HEK293 (cell line): ENCODE measurements at regions not wholly inside any gene's neighbourhood (a gene's known extent, or its start where the extent isn't known, plus 50 kb on each side); places are given as distances from the start of the nearest gene placed in this dataset.

ENCODE experiments used
- CTCF ChIA-PET: fragments of 350-600 bp; formaldehyde crosslinking; extraction: SDS; loops from one replicate; lab custom pipeline; 2021; ENCODE audit warnings: antibody characterized with exemption; lab: Yijun Ruan, JAX
- POLR2A ChIA-PET: fragments of 300-600 bp; formaldehyde crosslinking; extraction: SDS; loops from one replicate; lab custom pipeline; 2020; ENCODE audit warnings: antibody characterized with exemption, inconsistent platforms; lab: Yijun Ruan, JAX
- H3K27ac ChIP-seq: fragments of 200-500 bp; sonication (Bioruptor generic); 2 replicates; pipeline ENCODE4 v1.5.1; 2014; ENCODE audit warnings: low read depth, low read length, control low read depth, inconsistent platforms; ENCODE audit errors: extremely low read depth
- H3K36me3 ChIP-seq, 2 experiments: fragments of 200-500 bp in 1 of 2; sonication (Bioruptor generic) in 1 of 2; 1 replicate in 1 of 2; 2 replicates in 1 of 2; pipeline ENCODE4 v1.5.1; 2014 to 2017; ENCODE audit warnings: inconsistent platforms in 2 of 2, low read length in 2 of 2; ENCODE audit not compliant: control insufficient read depth in 2 of 2, insufficient read depth in 1 of 2
- H3K4me1 ChIP-seq: fragments of 200-500 bp; sonication (Bioruptor generic); 2 replicates; pipeline ENCODE4 v1.5.1; 2014; ENCODE audit warnings: mild to moderate bottlenecking, low read length, inconsistent platforms; ENCODE audit not compliant: control insufficient read depth, insufficient read depth
- H3K4me3 ChIP-seq: 2 replicates; pipeline ENCODE4 v1.5.1; 2011; ENCODE audit warnings: low read depth, mild to moderate bottlenecking, control low read depth, low read length, moderate library complexity
- H3K9me3 ChIP-seq: fragments of 200-500 bp; sonication (Bioruptor generic); 2 replicates; pipeline ENCODE4 v1.5.1; 2014; ENCODE audit warnings: low read depth, low read length, inconsistent platforms; ENCODE audit not compliant: control insufficient read depth, insufficient read depth
- BCL11A ChIP-seq: fragments of 450-650 bp; formaldehyde crosslinking; IDR thresholded peaks from 2 replicates; pipeline ENCODE4 v1.5.1; 2016; ENCODE audit warnings: low read depth, missing biosample characterization, missing genetic modification characterization
- BCL11B ChIP-seq: fragments of 450-650 bp; formaldehyde crosslinking; IDR thresholded peaks from 2 replicates; pipeline ENCODE4 v1.5.1; 2016; ENCODE audit warnings: low read depth, missing biosample characterization, missing genetic modification characterization
- GLI2 ChIP-seq: fragments of 450-650 bp; formaldehyde crosslinking; IDR thresholded peaks from 2 replicates; pipeline ENCODE4; 2017; ENCODE audit warnings: missing biosample characterization, missing genetic modification characterization, low read depth, borderline replicate concordance
- GLIS1 ChIP-seq: fragments of 450-650 bp; formaldehyde crosslinking; IDR thresholded peaks from 2 replicates; pipeline ENCODE4 v1.5.1; 2016; ENCODE audit warnings: missing biosample characterization, missing genetic modification characterization
- GLIS2 ChIP-seq: fragments of 450-650 bp; formaldehyde crosslinking; IDR thresholded peaks from 2 replicates; pipeline ENCODE4 v1.5.1; 2016; ENCODE audit warnings: missing biosample characterization, missing genetic modification characterization
- HOXA7 ChIP-seq: sonication (generic); formaldehyde crosslinking; IDR thresholded peaks from 2 replicates; pipeline ENCODE4 v1.8.1; 2022; ENCODE audit warnings: missing genetic modification reagents, borderline replicate concordance
- IKZF3 ChIP-seq: fragments of 450-650 bp; IDR thresholded peaks from 2 replicates; pipeline ENCODE4 v1.5.0; 2018; ENCODE audit warnings: missing biosample characterization, mild to moderate bottlenecking, missing genetic modification characterization, moderate library complexity
- INSM2 ChIP-seq: fragments of 450-650 bp; formaldehyde crosslinking; IDR thresholded peaks from 2 replicates; pipeline ENCODE4 v1.5.1; 2016; ENCODE audit warnings: missing biosample characterization, missing genetic modification characterization
- KLF7 ChIP-seq: fragments of 450-650 bp; formaldehyde crosslinking; IDR thresholded peaks from 2 replicates; pipeline ENCODE4 v1.5.1; 2016; ENCODE audit warnings: missing biosample characterization, missing genetic modification characterization, borderline replicate concordance
- KLF9 ChIP-seq: fragments of 450-650 bp; formaldehyde crosslinking; IDR thresholded peaks from 2 replicates; pipeline ENCODE4 v1.5.1; 2016; ENCODE audit warnings: missing biosample characterization, missing genetic modification characterization, low read depth
- PATZ1 ChIP-seq: fragments of 450-650 bp; formaldehyde crosslinking; IDR thresholded peaks from 2 replicates; pipeline ENCODE4 v1.5.1; 2016; ENCODE audit warnings: missing biosample characterization, missing genetic modification characterization
- SP7 ChIP-seq: fragments of 450-650 bp; formaldehyde crosslinking; IDR thresholded peaks from 2 replicates; pipeline ENCODE4 v1.5.1; 2016; ENCODE audit warnings: missing biosample characterization, missing genetic modification characterization
- YY1 ChIP-seq: fragments of 450-650 bp; formaldehyde crosslinking; IDR thresholded peaks from 2 replicates; pipeline ENCODE4 v1.5.1; 2018; ENCODE audit warnings: missing biosample characterization, missing genetic modification characterization
- ZBTB48 ChIP-seq: fragments of 450-650 bp; formaldehyde crosslinking; IDR thresholded peaks from 2 replicates; pipeline ENCODE4 v1.5.1; 2016; ENCODE audit warnings: missing biosample characterization, missing genetic modification characterization
- ZEB2 ChIP-seq: fragments of 450-650 bp; formaldehyde crosslinking; IDR thresholded peaks from 2 replicates; pipeline ENCODE4 v1.5.1; 2016; ENCODE audit warnings: missing biosample characterization, missing genetic modification characterization
- ZFP69B ChIP-seq: fragments of 450-650 bp; formaldehyde crosslinking; IDR thresholded peaks from 2 replicates; pipeline ENCODE4 v1.5.1; 2016; ENCODE audit warnings: missing biosample characterization, missing genetic modification characterization
- ZNF221 ChIP-seq: fragments of 450-650 bp; formaldehyde crosslinking; IDR thresholded peaks from 2 replicates; pipeline ENCODE4 v1.5.1; 2017; ENCODE audit warnings: missing biosample characterization, missing genetic modification characterization, borderline replicate concordance
- ZNF274 ChIP-seq, 2 experiments: fragments of 200-500 bp in 1 of 2; fragments of 450-650 bp in 1 of 2; sonication (Bioruptor generic) in 1 of 2; formaldehyde crosslinking in 1 of 2; IDR thresholded peaks; 2 replicates each; pipeline versions ENCODE4 v1.5.1 to v1.6.1; 2014 to 2016; ENCODE audit warnings: borderline replicate concordance in 1 of 2, inconsistent platforms in 1 of 2, low read length in 1 of 2, missing biosample characterization in 1 of 2, missing genetic modification characterization in 1 of 2
- ZNF311 ChIP-seq: fragments of 450-650 bp; formaldehyde crosslinking; IDR thresholded peaks from 2 replicates; pipeline ENCODE4 v1.5.1; 2017; ENCODE audit warnings: missing biosample characterization, missing genetic modification characterization, borderline replicate concordance
- ZNF341 ChIP-seq: fragments of 450-650 bp; formaldehyde crosslinking; IDR thresholded peaks from 2 replicates; pipeline ENCODE4; 2016; ENCODE audit warnings: low read depth, missing biosample characterization, missing genetic modification characterization
- ZNF350 ChIP-seq: fragments of 450-650 bp; formaldehyde crosslinking; IDR thresholded peaks from 2 replicates; pipeline ENCODE4 v1.5.0; 2017; ENCODE audit warnings: missing biosample characterization, mild to moderate bottlenecking, missing genetic modification characterization
- ZNF37A ChIP-seq: fragments of 450-650 bp; IDR thresholded peaks from 2 replicates; pipeline ENCODE4 v1.5.1; 2018; ENCODE audit warnings: missing biosample characterization, missing genetic modification characterization
- ZNF394 ChIP-seq: fragments of 450-650 bp; formaldehyde crosslinking; IDR thresholded peaks from 2 replicates; pipeline ENCODE4 v1.5.1; 2016; ENCODE audit warnings: missing biosample characterization, missing genetic modification characterization, mild to moderate bottlenecking, moderate library complexity, borderline replicate concordance
- ZNF560 ChIP-seq: fragments of 450-650 bp; formaldehyde crosslinking; IDR thresholded peaks from 2 replicates; pipeline ENCODE4 v1.5.1; 2017; ENCODE audit warnings: missing biosample characterization, missing genetic modification characterization, borderline replicate concordance
- ZNF610 ChIP-seq: fragments of 450-650 bp; formaldehyde crosslinking; IDR thresholded peaks from 2 replicates; pipeline ENCODE4 v1.5.1; 2016; ENCODE audit warnings: missing biosample characterization, missing genetic modification characterization, borderline replicate concordance

- Histone ChIP-seq H3K4me1 (no peaks in the 10 kb centered on the region), H3K27ac (no peak overlapping the region), H3K9me3 (no peaks in the 10 kb centered on the region), H3K4me3 (no peak overlapping the region), H3K36me3 (no peaks in the 10 kb centered on the region)
- CTCF ChIA-PET, result no interaction called here
- TF ChIP-seq GLIS2 (tag by site-specific recombination) (no peak), BCL11A (tag by site-specific recombination) (no peak), ZNF37A (tag by site-specific recombination) (no peak), ZBTB48 (no peak), HOXA7 (CRISPR knock-in tag) (no peak), ZFP69B (no peak)
- POLR2A ChIA-PET, result no interaction called here
Observed at GRCh38 chr2:125107446-125107845, 1082.4 kb downstream of the CNTNAP5 start.

DNA sequence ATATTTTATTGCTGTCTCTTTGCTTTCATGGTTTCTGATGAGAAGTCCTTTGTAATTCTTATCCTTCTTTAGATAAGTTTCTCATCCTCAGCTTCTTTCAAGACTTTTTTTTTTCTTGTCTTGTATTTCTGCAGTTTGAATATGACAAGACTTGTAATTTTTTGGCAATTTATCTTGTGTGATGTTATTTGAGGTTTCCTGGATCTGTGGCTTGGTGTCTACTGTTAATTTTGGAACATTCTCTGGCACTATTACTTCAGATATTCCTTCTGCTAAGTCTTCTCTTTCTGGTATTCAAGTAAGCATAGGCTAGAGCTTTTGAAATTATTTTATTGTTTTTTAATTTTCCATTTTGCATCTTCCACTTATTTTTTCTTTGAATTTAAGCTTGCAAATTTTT lies 1083.2 kb downstream of the CNTNAP5 start:
- TF ChIP-seq IKZF3 (tag by site-specific recombination), result no peak
- TF ChIP-seq ZNF341 (tag by site-specific recombination), result no peak
- no peak for TF ChIP-seq BCL11B (tag by site-specific recombination)
- TF ChIP-seq GLIS1 (tag by site-specific recombination), result no peak
- no peak for TF ChIP-seq ZNF221 (tag by site-specific recombination)
- TF ChIP-seq ZNF274 (IDR thresholded peaks at IDR 0.05; ENCODE audit: low read length), result no peak
- TF ChIP-seq ZNF274 (tag by site-specific recombination; IDR thresholded peaks at IDR 0.05; ENCODE audit: borderline replicate concordance), result no peak
- no peak for TF ChIP-seq ZNF311
- TF ChIP-seq GLI2 (tag by site-specific recombination), result no peak
- no peak for TF ChIP-seq KLF9 (tag by site-specific recombination)
- TF ChIP-seq ZEB2 (tag by site-specific recombination), result no peak
- TF ChIP-seq ZNF394, result no peak
- TF ChIP-seq SP7 (tag by site-specific recombination), result no peak
- no peak for TF ChIP-seq ZNF560 (tag by site-specific recombination)
- no peak for TF ChIP-seq KLF7 (tag by site-specific recombination)
- TF ChIP-seq ZNF350 (tag by site-specific recombination), result no peak
- no peak for TF ChIP-seq ZNF610 (tag by site-specific recombination)
- TF ChIP-seq PATZ1 (tag by site-specific recombination), result no peak
- TF ChIP-seq INSM2 (tag by site-specific recombination), result no peak
- no peak for TF ChIP-seq YY1 (tag by site-specific recombination)
- TF ChIP-seq, all 188 proteins: peak for 0
- H3K4me1 ChIP-seq, result no peaks in the 10 kb centered on the region
- no peaks in the 10 kb centered on the region for H3K9me3 ChIP-seq
- ChIA-PET CTCF (no interaction called here), POLR2A (no interaction called here)
- no peak overlapping the region for H3K4me3 ChIP-seq
- H3K27ac ChIP-seq, result no peak overlapping the region
- H3K36me3 ChIP-seq, result no peaks in the 10 kb centered on the region
